Loucy (cell line): ENCODE measurements at regions not wholly inside any gene's neighbourhood (a gene's known extent, or its start where the extent isn't known, plus 50 kb on each side); places are given as distances from the start of the nearest gene placed in this dataset.
"Not testable (repeated sequence)": the region's sequence is repeated elsewhere in the genome, so short reads cannot be mapped to it uniquely, and the experiment has no call there.

Experiments
- H2AFZ ChIP-seq: fragments of 200-600 bp; sonication (generic); 2 replicates; pipeline ENCODE4 v1.6.0; 2016; ENCODE audit warnings: antibody characterized with exemption, mild to moderate bottlenecking, low read length, moderate library complexity
- H3F3A ChIP-seq: fragments of 200-600 bp; 2 replicates; pipeline ENCODE4 v1.6.0; 2016; ENCODE audit warnings: antibody characterized with exemption, low read depth, mild to moderate bottlenecking
- H3K27me3 ChIP-seq: fragments of 200-600 bp; sonication (generic); 2 replicates; pipeline ENCODE4 v1.6.1; 2014; ENCODE audit warnings: low read length, mild to moderate bottlenecking; ENCODE audit not compliant: insufficient read depth, poor library complexity, severe bottlenecking
- H3K36me3 ChIP-seq: fragments of 200-600 bp; sonication (generic); 2 replicates; pipeline ENCODE4 v1.6.1; 2016; ENCODE audit warnings: low read length; ENCODE audit not compliant: insufficient read depth
- H3K4me1 ChIP-seq: fragments of 200-600 bp; sonication (generic); 2 replicates; pipeline ENCODE4 v1.5.1; 2014; ENCODE audit warnings: low read length, mild to moderate bottlenecking; ENCODE audit not compliant: insufficient read depth, poor library complexity, severe bottlenecking
- H3K4me2 ChIP-seq: fragments of 200-600 bp; sonication (generic); 2 replicates; pipeline ENCODE4 v1.6.0; 2014; ENCODE audit warnings: antibody characterized with exemption, low read length, low read depth, mild to moderate bottlenecking; ENCODE audit not compliant: poor library complexity, severe bottlenecking
- H3K4me3 ChIP-seq: fragments of 200-600 bp; sonication (generic); 2 replicates; pipeline ENCODE4 v1.5.1; 2014; ENCODE audit warnings: low read length, mild to moderate bottlenecking, mixed read lengths; ENCODE audit not compliant: poor library complexity, severe bottlenecking
- H3K79me2 ChIP-seq: fragments of 200-600 bp; sonication (generic); 2 replicates; pipeline ENCODE4 v1.6.1; 2014; ENCODE audit warnings: low read length; ENCODE audit not compliant: insufficient read depth
- H3K9ac ChIP-seq: fragments of 200-600 bp; sonication (generic); 2 replicates; pipeline ENCODE4 v1.6.0; 2014; ENCODE audit warnings: mild to moderate bottlenecking, low read depth, low read length, moderate library complexity; ENCODE audit not compliant: poor library complexity, severe bottlenecking
- H3K9me2 ChIP-seq: fragments of 200-600 bp; sonication (generic); replicated peaks from 2 replicates; pipeline ENCODE4 v1.6.1; 2016; ENCODE audit warnings: low read depth, low read length, mixed read lengths
- H3K9me3 ChIP-seq: fragments of 200-600 bp; sonication (generic); 2 replicates; pipeline ENCODE4 v1.6.1; 2014; ENCODE audit warnings: mild to moderate bottlenecking, antibody characterized with exemption, low read length, low read depth; ENCODE audit not compliant: insufficient read depth
- H4K20me1 ChIP-seq: fragments of 200-600 bp; sonication (generic); 2 replicates; pipeline ENCODE4 v1.6.0; 2014; ENCODE audit warnings: antibody characterized with exemption, low read length, mild to moderate bottlenecking; ENCODE audit not compliant: insufficient read depth, poor library complexity, severe bottlenecking
- EZH2phosphoT487 ChIP-seq: fragments of 200-600 bp; IDR thresholded peaks from 2 replicates; pipeline ENCODE4 v1.6.1; 2018; ENCODE audit warnings: antibody characterized with exemption, mild to moderate bottlenecking, moderate library complexity, borderline replicate concordance
- TF ChIP-seq, protein P1 (sequence below): fragments of 200-600 bp; sonication (generic); conservative IDR thresholded peaks from 2 replicates; pipeline ENCODE4 v1.5.1; 2014; ENCODE audit warnings: mild to moderate bottlenecking, antibody characterized with exemption, low read length

DNA sequence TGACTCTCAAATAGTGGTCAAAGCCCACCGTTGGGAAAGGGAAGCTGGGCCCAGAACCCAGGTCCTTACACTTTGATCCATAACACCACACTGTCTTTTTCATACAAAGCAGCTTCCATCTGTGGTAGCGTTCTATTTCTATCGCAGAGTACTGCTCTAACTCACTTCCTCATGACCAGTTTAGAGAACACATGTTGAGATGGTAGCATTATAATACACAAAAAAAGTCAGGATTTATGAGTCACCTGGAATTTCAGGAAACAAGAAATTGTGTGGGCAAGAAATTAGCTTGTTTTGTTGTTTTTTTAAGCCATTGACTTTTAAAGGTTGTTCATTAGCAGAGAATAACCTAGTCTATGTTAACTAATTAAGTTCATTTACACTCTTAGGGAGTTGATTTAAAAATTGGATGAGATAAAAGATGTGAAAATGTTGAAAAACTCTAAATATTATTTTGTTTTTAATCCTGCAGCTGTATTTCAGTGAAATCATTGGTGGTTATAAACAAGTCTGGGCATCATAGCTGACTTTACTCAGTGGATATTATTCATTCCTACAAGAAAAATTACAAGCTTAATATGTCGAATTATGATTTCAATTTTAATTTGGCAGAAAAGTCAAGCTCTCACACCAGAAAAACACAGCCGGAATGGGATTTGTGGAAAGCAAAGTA is 1011.1 kb upstream of the HS3ST1 start:
- Histone ChIP-seq H3K9me2 (no peaks in the 10 kb centered on the region), H4K20me1 (no peaks in the 10 kb centered on the region), H3K4me3 (no peak overlapping the region), H3K27me3 (no peaks in the 10 kb centered on the region), H3K4me2 (no peak overlapping the region), H3F3A (no peaks in the 10 kb centered on the region), H2AFZ (no peak overlapping the region), H3K9me3 (0 out of 2 replicates have a peak, but pooled peaks cover 3% of the 10 kb centered on the region), H3K9ac (no peak overlapping the region), H3K36me3 (no peaks in the 10 kb centered on the region), H3K4me1 (no peaks in the 10 kb centered on the region), H3K79me2 (no peaks in the 10 kb centered on the region)
- TF ChIP-seq, protein P1, sequence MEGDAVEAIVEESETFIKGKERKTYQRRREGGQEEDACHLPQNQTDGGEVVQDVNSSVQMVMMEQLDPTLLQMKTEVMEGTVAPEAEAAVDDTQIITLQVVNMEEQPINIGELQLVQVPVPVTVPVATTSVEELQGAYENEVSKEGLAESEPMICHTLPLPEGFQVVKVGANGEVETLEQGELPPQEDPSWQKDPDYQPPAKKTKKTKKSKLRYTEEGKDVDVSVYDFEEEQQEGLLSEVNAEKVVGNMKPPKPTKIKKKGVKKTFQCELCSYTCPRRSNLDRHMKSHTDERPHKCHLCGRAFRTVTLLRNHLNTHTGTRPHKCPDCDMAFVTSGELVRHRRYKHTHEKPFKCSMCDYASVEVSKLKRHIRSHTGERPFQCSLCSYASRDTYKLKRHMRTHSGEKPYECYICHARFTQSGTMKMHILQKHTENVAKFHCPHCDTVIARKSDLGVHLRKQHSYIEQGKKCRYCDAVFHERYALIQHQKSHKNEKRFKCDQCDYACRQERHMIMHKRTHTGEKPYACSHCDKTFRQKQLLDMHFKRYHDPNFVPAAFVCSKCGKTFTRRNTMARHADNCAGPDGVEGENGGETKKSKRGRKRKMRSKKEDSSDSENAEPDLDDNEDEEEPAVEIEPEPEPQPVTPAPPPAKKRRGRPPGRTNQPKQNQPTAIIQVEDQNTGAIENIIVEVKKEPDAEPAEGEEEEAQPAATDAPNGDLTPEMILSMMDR = no peak
- no peak for TF ChIP-seq EZH2phosphoT487

DNA sequence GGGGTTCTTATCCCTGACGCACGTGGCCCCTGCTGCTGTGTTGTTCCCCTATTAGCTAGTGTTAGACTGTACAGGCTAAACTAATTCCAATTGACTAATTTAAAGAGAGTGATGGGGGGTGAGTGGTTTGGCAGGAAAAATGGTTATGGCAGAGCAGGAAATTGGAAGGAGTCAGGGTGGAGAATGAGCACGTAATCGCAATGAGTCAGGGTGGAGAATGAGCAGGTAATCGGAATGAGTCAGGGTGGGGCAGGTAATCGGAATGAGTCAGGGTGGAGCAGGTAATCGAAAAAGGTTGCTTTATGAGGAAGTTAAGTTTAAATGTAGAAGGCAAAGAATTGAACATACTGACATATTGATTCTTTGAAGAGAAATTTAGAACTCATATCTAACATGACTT is 1002.6 kb upstream of the HS3ST1 start:
- not testable (repeated sequence) for H3K27me3 ChIP-seq, H3K4me1 ChIP-seq, H3K36me3 ChIP-seq, H3K9me2 ChIP-seq, H3K4me2 ChIP-seq, H4K20me1 ChIP-seq, H2AFZ ChIP-seq, H3F3A ChIP-seq, H3K79me2 ChIP-seq, H3K9me3 ChIP-seq, H3K4me3 ChIP-seq, H3K9ac ChIP-seq

DNA sequence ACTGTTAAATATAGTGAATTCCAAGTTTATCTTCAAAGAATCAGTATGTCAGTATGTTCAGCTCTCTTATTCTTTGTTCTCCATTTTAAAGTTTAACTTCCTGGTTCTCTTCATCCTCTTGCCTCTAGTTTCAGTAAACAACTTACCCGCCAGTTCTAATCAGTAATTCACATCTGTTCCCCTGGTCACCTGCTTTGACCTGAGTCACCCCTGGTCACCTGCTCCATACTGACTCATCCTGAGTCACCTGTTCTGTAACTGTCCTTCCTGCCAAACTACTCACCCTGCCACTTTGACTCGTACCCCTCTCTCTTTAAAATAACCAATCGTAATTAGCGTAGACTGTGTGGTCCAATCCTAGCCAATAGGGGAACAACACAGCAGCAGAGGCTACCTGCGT is 992.7 kb upstream of the HS3ST1 start:
- no peak for TF ChIP-seq EZH2phosphoT487
- TF ChIP-seq, protein P1 = no peak
- no peaks in the 10 kb centered on the region for H3K9me2 ChIP-seq
- no peak overlapping the region for H2AFZ ChIP-seq
- H3K36me3 ChIP-seq = no peaks in the 10 kb centered on the region
- no peaks in the 10 kb centered on the region for H3K27me3 ChIP-seq
- no peaks in the 10 kb centered on the region for H3K79me2 ChIP-seq
- no peak overlapping the region for H3K4me3 ChIP-seq
- H3K9me3 ChIP-seq = no peaks in the 10 kb centered on the region
- no peak overlapping the region for H3K9ac ChIP-seq
- no peaks in the 10 kb centered on the region for H3K4me1 ChIP-seq
- no peak overlapping the region for H3K4me2 ChIP-seq
- no peaks in the 10 kb centered on the region for H4K20me1 ChIP-seq
- H3F3A ChIP-seq = no peaks in the 10 kb centered on the region

DNA sequence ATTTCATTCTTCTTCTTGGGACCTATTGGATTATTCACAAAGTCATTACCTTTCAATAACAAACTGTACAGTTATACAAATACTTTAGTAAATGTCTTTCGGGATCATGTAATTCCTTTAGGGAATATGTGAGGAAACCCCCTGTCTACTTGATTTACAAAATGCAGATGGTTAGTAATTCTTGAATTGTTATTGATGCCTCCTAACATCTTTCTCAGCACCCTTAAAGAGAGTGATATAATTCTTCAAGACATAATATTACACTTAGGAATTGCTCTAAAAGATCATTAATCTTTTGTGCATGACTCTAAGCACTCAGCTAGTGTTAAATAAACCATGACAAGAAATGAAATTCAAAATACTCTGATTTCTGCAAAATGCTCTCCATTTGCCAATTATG is 988.1 kb upstream of the HS3ST1 start:
- TF ChIP-seq, protein P1 = no peak
- TF ChIP-seq EZH2phosphoT487 = no peak
- Histone ChIP-seq H3K9me3 (no peaks in the 10 kb centered on the region), H3K36me3 (no peaks in the 10 kb centered on the region), H3K4me1 (no peaks in the 10 kb centered on the region), H3K4me3 (no peak overlapping the region), H3K79me2 (no peaks in the 10 kb centered on the region), H4K20me1 (no peaks in the 10 kb centered on the region), H3K27me3 (no peaks in the 10 kb centered on the region), H2AFZ (no peak overlapping the region), H3K9ac (no peak overlapping the region), H3K9me2 (no peaks in the 10 kb centered on the region), H3K4me2 (no peak overlapping the region), H3F3A (no peaks in the 10 kb centered on the region)
